ENCODE measurements at regions not wholly inside any gene's neighbourhood (a gene's known extent, or its start where the extent isn't known, plus 50 kb on each side); places are given as distances from the start of the nearest gene placed in this dataset.

DNA sequence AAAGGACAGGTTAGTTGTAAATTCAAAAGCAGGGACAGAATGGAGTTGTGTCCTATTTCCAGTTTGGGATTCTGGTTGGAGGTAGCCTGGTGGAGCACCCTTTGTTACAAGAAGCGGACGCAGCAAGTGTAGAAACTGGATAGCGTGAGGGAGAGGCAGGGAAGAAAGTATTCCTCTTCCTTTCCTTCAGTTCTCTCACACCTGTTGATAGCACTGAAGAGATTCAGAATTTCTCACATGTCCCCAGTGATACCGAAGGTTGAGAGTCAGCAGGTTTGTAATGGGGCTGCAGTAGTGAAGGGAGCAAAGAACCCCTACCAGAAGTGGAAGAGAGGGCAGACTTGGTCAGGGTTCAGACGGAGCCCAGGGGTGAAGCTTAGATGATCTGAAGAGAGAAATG is 399.2 kb downstream of the SPRY2 start:
- in situ Hi-C loops (cut with HindIII; ENCODE audit: low sequenced_read_pairs): no loop called here
- DNase-seq (ENCODE audit: low read depth, low spot score): no peak
- no peak overlapping the region for H3K4me3 ChIP-seq (ENCODE audit: low read depth, low read length)
- TF ChIP-seq, protein P1, sequence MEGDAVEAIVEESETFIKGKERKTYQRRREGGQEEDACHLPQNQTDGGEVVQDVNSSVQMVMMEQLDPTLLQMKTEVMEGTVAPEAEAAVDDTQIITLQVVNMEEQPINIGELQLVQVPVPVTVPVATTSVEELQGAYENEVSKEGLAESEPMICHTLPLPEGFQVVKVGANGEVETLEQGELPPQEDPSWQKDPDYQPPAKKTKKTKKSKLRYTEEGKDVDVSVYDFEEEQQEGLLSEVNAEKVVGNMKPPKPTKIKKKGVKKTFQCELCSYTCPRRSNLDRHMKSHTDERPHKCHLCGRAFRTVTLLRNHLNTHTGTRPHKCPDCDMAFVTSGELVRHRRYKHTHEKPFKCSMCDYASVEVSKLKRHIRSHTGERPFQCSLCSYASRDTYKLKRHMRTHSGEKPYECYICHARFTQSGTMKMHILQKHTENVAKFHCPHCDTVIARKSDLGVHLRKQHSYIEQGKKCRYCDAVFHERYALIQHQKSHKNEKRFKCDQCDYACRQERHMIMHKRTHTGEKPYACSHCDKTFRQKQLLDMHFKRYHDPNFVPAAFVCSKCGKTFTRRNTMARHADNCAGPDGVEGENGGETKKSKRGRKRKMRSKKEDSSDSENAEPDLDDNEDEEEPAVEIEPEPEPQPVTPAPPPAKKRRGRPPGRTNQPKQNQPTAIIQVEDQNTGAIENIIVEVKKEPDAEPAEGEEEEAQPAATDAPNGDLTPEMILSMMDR (IDR thresholded peaks at IDR 0.05; ENCODE audit: low read depth, low read length): no peak

DNA sequence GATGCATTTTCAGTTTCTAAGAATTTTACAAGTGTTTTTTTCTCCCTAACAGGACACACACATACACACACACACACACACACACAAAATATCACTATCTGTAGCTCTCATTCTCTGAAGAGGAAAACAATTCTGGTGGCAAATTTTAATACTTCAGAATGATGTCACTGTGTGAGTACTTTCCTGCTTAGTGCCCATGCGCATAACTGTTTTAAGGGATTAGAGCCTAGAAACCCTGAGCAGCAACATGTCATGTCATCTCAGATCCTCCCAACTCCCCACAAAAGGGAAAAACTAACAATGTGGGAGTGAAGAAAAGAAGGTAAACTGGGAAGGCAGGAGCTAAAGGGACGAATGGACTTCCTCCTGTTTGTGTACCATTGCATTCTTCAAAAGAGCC is 401.2 kb downstream of the SPRY2 start:
- no peak overlapping the region for H3K4me3 ChIP-seq (ENCODE audit: low read depth, low read length)
- DNase-seq (ENCODE audit: low read depth, low spot score): peak; percentile 14
- in situ Hi-C loops (cut with HindIII; ENCODE audit: low sequenced_read_pairs): no loop called here
- TF ChIP-seq, protein P1 (IDR thresholded peaks at IDR 0.05; ENCODE audit: low read depth, low read length): no peak

DNA sequence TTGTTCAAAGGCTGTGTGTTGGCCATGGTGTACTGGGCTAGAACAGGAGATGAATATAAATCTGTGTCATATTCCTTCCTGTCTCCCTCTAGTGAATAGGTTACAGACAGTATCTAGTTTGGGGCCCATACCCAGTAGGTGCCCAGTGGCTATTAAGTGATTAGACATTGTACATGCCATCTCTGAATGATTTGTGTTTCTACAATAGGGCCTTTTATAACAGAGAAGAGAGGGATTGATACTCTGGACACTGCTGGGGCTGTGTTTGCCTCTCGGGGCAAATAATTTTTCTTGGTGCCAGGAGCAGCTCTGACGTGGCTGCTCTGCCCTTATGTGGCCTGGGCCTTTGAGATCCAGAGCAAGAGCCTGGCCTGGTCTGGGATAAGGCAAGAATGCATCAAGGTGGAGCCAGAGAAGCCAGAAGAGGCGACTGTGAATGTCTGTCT is 403.1 kb downstream of the SPRY2 start:
- TF ChIP-seq, protein P1 (IDR thresholded peaks at IDR 0.05; ENCODE audit: low read depth, low read length): no peak
- DNase-seq (ENCODE audit: low read depth, low spot score): peak; percentile 7
- in situ Hi-C loops (cut with HindIII; ENCODE audit: low sequenced_read_pairs): no loop called here
- no peak overlapping the region for H3K4me3 ChIP-seq (ENCODE audit: low read depth, low read length)

DNA sequence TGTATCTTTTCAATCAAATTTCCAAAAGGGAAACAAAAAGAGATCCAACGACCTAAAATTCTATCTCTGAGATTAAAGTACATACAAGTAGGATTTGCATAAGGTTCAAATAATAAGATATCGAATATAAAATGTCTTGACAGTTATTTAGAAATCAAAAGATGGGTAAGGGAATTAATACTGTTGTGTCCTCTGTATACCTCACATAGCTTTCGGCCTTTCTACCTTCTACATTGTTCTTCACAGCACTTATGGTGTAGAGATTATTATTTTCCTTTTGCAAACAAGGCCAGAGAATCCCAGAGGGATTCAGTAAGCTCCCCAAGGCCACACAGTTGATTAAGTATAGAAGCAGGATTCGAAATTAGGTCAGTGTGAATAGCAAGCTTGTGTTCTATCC is 403.6 kb downstream of the SPRY2 start:
- DNase-seq (ENCODE audit: low read depth, low spot score): no peak
- H3K4me3 ChIP-seq (ENCODE audit: low read depth, low read length): no peak overlapping the region
- TF ChIP-seq, protein P1 (IDR thresholded peaks at IDR 0.05; ENCODE audit: low read depth, low read length): no peak
- in situ Hi-C loops (cut with HindIII; ENCODE audit: low sequenced_read_pairs): no loop called here

GRCh38 chr13:79936368-79937136 is 404.4 kb downstream of the SPRY2 start:
- no peak overlapping the region for H3K4me3 ChIP-seq (ENCODE audit: low read depth, low read length)
- in situ Hi-C loops (cut with HindIII; ENCODE audit: low sequenced_read_pairs): no loop called here
- peak; percentile 100 for DNase-seq (ENCODE audit: low read depth, low spot score)
- TF ChIP-seq, protein P1 (IDR thresholded peaks at IDR 0.05; ENCODE audit: low read depth, low read length): no peak

DNA sequence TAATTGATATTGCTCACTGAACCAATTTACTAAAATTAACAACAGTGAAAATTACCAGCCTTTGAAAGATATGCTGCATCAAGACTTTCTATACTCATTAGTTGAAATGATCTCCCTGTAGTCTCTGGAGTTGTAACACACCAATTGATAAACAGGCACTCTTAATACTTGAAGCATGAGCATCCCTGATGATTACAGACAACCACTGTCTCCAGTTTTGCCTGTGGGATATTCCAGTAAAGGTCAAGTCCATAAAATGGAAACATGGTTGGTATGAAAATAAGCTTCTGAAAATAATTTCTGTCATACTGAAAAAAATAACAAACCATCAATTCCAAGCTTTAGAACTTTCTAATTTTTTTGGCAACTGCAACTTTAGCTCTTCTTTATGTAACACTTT is 405.8 kb downstream of the SPRY2 start:
- in situ Hi-C loops (cut with HindIII; ENCODE audit: low sequenced_read_pairs): no loop called here
- TF ChIP-seq, protein P1 (IDR thresholded peaks at IDR 0.05; ENCODE audit: low read depth, low read length): no peak
- H3K4me3 ChIP-seq (ENCODE audit: low read depth, low read length): no peak overlapping the region
- peak; percentile 12 for DNase-seq (ENCODE audit: low read depth, low spot score)

All from astrocyte of the spinal cord (primary cell).